ENCODE measurements at regions not wholly inside any gene's neighbourhood (a gene's known extent, or its start where the extent isn't known, plus 50 kb on each side); places are given as distances from the start of the nearest gene placed in this dataset.

DNA sequence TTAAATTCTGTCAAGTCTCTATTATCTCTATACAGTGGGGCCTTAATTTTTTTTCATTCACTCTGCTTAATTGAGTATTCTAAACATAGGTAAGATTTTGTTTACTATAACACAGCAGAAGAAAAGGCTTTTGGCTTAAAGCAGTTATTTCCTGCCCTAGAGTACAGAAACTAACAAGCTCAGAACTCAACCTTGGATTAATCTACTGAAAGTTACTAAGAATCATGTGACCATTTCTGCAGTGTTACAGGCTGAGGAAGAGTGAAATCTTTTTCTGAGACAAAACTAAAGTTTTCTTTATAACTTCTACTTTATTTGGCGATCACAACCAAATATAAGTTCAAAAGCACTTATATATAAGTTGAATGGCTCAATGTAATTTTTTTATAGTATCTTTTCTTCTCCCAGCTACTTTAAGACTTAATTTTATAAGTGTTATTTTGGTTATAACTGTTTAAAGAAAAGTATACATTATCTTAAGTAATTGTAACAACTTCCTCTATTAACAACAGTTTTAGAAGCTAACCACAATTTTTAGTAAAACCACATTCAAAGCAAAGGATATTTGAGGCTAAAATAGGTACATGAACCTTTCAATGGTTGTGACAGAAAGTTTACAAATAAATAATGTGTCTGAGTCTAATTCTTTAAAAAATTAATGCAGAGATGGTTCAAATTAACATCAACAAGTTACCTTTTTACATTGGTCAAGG is 240.6 kb upstream of the NAALADL2 start:
- no peak for DNase-seq (ENCODE audit: low read depth in 1 of 2, low spot score in 1 of 2)
- in situ Hi-C loops (cut with HindIII; ENCODE audit: low pct_unique_long_range_greater_than_20kb, low sequenced_read_pairs) = no loop called here
- TF ChIP-seq JUND (IDR thresholded peaks at IDR 0.05; ENCODE audit: low read depth) = no peak

DNA sequence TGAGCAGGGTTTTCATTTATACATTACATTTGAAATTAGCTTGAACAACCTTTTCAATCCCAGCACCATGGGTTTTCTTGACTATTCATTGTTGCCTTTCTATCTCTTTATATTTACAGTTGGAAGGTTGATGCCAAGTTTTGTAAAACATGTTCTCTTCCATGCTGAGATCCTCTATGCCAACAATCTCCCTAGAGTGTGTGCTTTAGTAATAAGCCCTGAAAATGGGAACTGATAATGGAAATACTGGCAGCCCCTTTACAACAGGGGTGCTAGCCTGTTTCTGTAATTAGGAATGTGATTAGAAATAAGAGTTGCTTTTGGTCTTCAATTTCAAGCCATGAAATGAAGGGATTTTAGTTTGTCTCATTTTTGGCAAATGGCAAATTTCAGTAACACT is 239.9 kb upstream of the NAALADL2 start:
- no peak for DNase-seq (ENCODE audit: low read depth in 1 of 2, low spot score in 1 of 2)
- in situ Hi-C loops (cut with HindIII; ENCODE audit: low pct_unique_long_range_greater_than_20kb, low sequenced_read_pairs) = no loop called here
- TF ChIP-seq JUND (IDR thresholded peaks at IDR 0.05; ENCODE audit: low read depth) = no peak

DNA sequence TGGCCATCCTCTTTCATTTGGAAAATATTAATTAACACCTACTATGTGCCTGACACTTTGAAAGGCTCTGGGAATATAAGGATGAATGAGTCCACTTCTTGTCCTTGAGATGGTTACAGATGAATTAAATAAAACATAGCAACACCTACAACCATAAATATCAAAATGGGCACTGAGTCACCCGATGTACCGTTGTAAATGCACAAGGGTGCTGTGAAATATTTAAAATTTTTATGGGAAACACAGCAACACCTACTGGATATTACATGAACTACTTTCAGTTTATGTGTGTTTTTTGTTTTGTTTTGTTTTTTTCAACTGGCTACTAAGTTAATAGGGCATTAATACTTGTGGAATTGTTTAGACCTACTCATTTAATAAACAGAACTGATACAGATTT is 239.0 kb upstream of the NAALADL2 start:
- peak; percentile 21 to 64 for DNase-seq (ENCODE audit: low read depth in 1 of 2, low spot score in 1 of 2)
- no peak for TF ChIP-seq JUND (IDR thresholded peaks at IDR 0.05; ENCODE audit: low read depth)
- in situ Hi-C loops (cut with HindIII; ENCODE audit: low pct_unique_long_range_greater_than_20kb, low sequenced_read_pairs) = no loop called here

DNA sequence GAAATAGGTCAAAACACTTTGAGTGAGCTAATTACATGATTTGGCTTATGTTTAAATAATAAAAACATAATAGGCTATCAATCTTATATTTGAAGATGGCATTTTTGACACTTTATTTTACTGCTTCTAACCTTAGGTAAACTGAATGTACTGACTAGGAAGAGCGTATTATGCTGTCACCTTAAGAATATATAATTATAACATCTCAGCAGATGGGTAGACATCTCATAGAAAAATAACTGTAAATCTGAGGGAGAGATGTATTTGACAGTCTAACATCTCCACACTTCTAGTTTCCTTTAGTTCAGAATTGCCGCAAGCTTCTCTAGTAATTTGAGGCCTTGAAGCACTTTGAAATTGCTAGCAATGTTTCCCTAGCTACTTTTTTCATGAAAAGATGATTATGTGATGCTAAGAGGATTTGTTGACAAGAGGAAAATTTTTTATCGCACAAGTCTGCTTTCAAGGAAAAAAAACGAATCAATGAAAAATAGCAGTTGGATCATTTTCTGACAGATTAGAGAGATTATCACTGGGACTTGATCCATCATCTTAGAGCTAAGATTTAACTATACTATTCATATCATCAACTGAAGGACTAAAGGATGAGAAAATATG is 238.2 kb upstream of the NAALADL2 start:
- in situ Hi-C loops (cut with HindIII; ENCODE audit: low pct_unique_long_range_greater_than_20kb, low sequenced_read_pairs) = no loop called here
- DNase-seq (ENCODE audit: low read depth in 1 of 2, low spot score in 1 of 2) = no peak
- TF ChIP-seq JUND (IDR thresholded peaks at IDR 0.05; ENCODE audit: low read depth) = no peak

DNA sequence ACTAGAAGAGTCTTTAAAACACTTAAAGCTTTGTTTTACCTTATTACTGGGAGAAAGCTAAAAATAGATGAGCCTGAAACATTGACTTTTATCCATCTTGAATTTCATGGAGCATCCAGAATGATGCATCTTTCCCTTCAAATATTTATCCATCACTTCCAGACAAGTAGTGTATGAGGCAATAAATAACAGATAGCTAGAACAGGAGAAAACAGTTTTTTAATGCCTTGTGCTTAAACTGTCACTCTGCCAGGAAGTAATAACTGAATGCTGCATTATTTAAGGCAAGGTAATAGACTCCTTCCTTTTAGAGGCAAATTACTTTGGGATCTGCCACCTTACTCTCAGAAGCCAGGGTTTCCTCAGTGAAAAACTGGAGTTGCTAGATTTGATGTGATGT is 225.8 kb upstream of the NAALADL2 start:
- in situ Hi-C loops (cut with HindIII; ENCODE audit: low pct_unique_long_range_greater_than_20kb, low sequenced_read_pairs) = no loop called here
- TF ChIP-seq JUND (IDR thresholded peaks at IDR 0.05; ENCODE audit: low read depth) = no peak
- no peak for DNase-seq (ENCODE audit: low read depth in 1 of 2, low spot score in 1 of 2)

DNA sequence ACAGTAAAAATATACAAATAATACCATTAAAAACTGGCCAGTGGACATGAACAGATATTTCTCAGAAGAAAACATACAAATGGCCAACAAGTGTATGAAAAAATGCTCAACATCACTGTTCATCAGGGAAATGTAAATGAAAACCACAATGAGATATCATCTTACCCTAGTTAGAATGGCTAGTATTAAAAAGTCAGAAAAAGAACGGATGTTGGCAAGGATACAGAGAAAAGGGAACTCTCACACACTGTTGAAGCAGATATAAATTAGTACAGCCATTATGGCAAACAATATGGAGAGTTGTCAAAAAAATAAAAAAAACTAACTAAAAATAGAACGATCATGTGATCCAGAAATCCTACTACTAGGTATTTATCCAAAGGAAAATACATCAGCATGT is 222.7 kb upstream of the NAALADL2 start:
- no peak for TF ChIP-seq JUND (IDR thresholded peaks at IDR 0.05; ENCODE audit: low read depth)
- DNase-seq (ENCODE audit: low read depth in 1 of 2, low spot score in 1 of 2) = no peak
- in situ Hi-C loops (cut with HindIII; ENCODE audit: low pct_unique_long_range_greater_than_20kb, low sequenced_read_pairs) = no loop called here

DNA sequence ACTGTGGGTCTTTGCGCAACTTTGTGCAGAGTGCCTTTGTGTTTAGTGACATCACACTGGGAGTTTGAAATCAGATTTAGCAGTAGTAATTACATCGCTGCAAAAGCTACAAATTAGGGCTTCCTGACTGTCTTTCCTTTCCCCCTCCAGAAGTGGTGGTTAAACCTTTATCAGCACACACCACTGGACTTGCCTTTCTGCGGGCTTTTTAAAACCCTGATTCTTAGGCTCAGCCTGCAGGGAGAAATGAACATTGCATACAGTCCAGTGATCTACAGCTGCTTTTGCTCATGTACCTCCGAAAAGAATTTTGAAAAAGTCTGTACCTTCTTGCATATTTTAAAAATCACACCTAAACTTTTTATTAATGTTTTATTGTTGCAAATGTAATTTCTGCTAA is 219.7 kb upstream of the NAALADL2 start:
- DNase-seq (ENCODE audit: low read depth in 1 of 2, low spot score in 1 of 2) = peak in 1 of 2 experiments; percentile 56
- in situ Hi-C loops (cut with HindIII; ENCODE audit: low pct_unique_long_range_greater_than_20kb, low sequenced_read_pairs) = no loop called here
- TF ChIP-seq JUND (IDR thresholded peaks at IDR 0.05; ENCODE audit: low read depth) = no peak

DNA sequence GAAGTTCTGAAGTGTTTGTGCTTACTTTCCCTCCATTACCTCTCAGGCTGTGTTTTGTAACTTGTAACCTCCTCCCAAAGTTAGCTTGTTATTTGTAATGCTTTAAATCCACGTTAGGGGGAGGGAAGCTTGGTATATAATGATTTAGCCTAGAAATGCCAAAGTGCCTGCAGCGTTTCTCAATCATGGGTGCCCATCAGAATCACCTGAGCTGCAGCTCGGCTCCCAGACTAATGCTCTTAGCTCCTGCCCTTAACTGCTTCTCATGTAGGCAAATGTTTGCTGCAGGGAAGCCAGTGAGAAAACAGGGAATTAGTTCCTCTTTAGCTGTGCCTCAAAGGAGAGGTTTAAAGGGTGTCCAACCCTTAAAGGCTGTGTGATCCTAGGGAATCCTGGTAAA is 219.2 kb upstream of the NAALADL2 start:
- TF ChIP-seq JUND (IDR thresholded peaks at IDR 0.05; ENCODE audit: low read depth) = peak; percentile 85
- in situ Hi-C loops (cut with HindIII; ENCODE audit: low pct_unique_long_range_greater_than_20kb, low sequenced_read_pairs) = no loop called here
- DNase-seq (ENCODE audit: low read depth in 1 of 2, low spot score in 1 of 2) = peak; percentile 60 to 98

DNA sequence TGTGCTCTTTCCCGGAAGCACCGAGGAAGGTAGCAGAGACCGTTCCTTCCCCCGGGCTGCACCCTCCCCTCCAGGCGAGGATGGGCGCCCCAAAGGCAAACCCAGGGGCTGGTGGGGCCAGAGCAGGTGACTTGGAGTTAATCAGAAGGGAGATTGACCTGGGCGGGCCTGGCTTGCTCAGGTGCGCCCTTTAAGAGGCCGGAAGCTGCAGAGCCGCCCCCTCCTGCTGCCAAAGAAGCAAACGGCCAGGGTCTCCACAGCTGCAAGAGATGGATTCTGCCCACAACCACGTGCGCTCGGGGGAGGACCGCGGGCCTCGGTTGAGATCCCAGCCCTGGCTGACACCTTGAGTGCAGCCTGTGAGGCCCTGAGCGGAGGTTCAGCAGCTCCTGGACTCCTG is 218.2 kb upstream of the NAALADL2 start:
- in situ Hi-C loops (cut with HindIII; ENCODE audit: low pct_unique_long_range_greater_than_20kb, low sequenced_read_pairs) = no loop called here
- TF ChIP-seq JUND (IDR thresholded peaks at IDR 0.05; ENCODE audit: low read depth) = no peak
- DNase-seq (ENCODE audit: low read depth in 1 of 2, low spot score in 1 of 2) = no peak

DNA sequence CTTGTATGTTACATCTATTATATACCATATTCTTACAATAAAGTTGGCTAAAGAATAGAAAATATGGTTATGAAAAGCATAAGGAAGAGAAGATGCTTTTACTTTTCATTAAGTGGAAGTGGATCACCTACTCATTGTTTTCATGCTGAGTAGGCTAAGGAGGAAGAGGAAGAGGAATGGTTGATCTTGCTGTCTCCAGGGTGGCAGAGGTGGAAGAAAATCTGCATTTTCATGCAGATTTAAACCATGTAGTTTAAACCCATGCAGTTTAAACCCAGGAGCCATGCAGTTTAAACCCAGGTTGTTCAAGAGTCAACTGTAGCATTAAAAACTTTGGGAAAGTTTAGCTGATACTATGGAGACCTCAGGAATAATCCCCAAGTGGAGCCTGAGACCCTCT is 214.8 kb upstream of the NAALADL2 start:
- in situ Hi-C loops (cut with HindIII; ENCODE audit: low pct_unique_long_range_greater_than_20kb, low sequenced_read_pairs) = no loop called here
- DNase-seq (ENCODE audit: low read depth in 1 of 2, low spot score in 1 of 2) = no peak
- TF ChIP-seq JUND (IDR thresholded peaks at IDR 0.05; ENCODE audit: low read depth) = no peak

DNA sequence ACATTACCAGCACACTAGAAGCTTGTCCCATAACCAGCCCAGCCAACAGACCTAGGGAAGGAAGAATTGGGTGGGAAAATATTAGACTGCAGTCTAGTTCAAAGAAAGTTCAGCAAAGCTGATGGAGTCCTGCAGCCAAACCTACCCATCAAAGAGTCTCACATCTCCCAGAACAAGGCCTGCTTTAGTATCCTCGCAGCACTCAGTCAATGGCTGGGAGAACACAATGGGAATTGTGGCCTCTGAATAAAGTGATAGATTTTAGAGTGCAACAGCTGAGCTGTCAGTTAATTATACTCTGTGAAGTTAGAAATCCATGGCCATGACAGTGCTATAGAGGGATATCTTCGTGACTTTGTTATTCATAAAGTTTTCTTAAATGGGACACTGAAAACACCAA is 207.2 kb upstream of the NAALADL2 start:
- in situ Hi-C loops (cut with HindIII; ENCODE audit: low pct_unique_long_range_greater_than_20kb, low sequenced_read_pairs) = no loop called here
- DNase-seq (ENCODE audit: low read depth in 1 of 2, low spot score in 1 of 2) = no peak
- no peak for TF ChIP-seq JUND (IDR thresholded peaks at IDR 0.05; ENCODE audit: low read depth)

DNA sequence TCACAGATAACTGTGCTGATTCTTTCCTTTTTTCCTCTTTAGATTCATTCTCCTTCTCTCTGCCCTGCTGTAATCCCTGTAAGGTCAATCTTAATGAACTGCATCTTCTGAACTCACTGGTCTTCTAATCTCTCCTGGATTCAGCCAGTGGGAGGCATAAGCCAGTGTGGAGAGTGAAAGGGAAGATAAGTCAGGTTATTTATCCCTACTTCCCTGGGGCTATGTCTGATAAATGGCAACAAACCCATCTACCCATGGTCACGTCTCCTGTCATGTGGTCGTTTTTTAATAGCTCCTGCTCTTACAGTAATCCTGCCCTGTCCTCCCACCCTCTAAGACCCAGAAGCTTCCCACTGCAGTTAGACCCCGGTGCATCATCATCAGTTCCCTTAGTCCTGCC is 199.6 kb upstream of the NAALADL2 start:
- TF ChIP-seq JUND (IDR thresholded peaks at IDR 0.05; ENCODE audit: low read depth) = no peak
- DNase-seq (ENCODE audit: low read depth in 1 of 2, low spot score in 1 of 2) = no peak
- in situ Hi-C loops (cut with HindIII; ENCODE audit: low pct_unique_long_range_greater_than_20kb, low sequenced_read_pairs) = no loop called here

DNA sequence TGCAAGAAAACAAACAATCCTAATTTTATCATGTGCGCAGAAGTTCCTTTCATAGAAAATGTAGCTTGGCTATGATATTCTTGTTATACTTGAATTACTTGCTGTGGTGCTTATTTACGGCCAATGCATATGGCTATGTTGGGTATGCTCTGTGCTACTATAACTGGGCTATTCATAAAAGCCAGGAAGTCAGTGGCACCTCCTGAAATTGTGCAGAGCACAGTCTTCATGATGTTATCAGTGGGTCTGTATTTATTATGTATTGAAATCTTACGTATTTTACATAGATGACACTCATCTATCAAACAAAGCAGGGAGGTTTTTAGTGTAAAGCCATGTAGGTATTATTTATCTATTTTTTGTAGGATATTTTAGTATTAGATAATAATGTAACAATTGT is 196.5 kb upstream of the NAALADL2 start:
- in situ Hi-C loops (cut with HindIII; ENCODE audit: low pct_unique_long_range_greater_than_20kb, low sequenced_read_pairs) = no loop called here
- DNase-seq (ENCODE audit: low read depth in 1 of 2, low spot score in 1 of 2) = no peak
- no peak for TF ChIP-seq JUND (IDR thresholded peaks at IDR 0.05; ENCODE audit: low read depth)

DNA sequence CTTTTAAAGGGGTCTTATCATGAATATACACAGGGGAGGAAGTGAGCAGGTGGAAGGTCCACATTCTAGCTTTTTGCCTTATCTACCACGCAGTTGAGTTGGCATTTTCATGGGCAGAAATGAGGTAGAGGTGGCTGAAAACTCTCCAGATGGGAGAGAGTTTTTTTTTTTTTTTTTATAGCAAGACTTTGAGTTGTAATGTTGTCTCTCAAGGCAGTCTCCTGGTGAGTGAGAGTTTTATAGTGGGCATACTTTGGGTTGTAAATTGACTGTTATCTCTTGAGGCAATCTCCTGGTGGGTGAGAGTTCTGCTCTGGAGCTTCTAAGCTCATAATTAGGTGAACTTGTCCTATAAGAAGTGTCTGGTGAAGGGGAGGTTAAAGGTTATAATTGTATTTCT is 191.7 kb upstream of the NAALADL2 start:
- in situ Hi-C loops (cut with HindIII; ENCODE audit: low pct_unique_long_range_greater_than_20kb, low sequenced_read_pairs) = no loop called here

More for the DNA sequence above, 191.7 kb upstream of the NAALADL2 start:
- DNase-seq (ENCODE audit: low read depth in 1 of 2, low spot score in 1 of 2) = no peak
- no peak for TF ChIP-seq JUND (IDR thresholded peaks at IDR 0.05; ENCODE audit: low read depth)
